GM20000 (cell line): ENCODE measurements at regions not wholly inside any gene's neighbourhood (a gene's known extent, or its start where the extent isn't known, plus 50 kb on each side); places are given as distances from the start of the nearest gene placed in this dataset.

Experiments
- DNase-seq: peaks from one replicate; pipeline ENCODE4 v3.0.0; 2012; ENCODE audit warnings: low spot score
- CTCF ChIP-seq: IDR thresholded peaks from 2 replicates; pipeline ENCODE4 v1.5.1; 2012; ENCODE audit warnings: mild to moderate bottlenecking, control low read depth; ENCODE audit errors: extremely low read depth, missing control alignments

GRCh38 chr12:130225347-130225746, 63.1 kb downstream of the FZD10 start:
- no peak for DNase-seq
- no peak for TF ChIP-seq CTCF

DNA sequence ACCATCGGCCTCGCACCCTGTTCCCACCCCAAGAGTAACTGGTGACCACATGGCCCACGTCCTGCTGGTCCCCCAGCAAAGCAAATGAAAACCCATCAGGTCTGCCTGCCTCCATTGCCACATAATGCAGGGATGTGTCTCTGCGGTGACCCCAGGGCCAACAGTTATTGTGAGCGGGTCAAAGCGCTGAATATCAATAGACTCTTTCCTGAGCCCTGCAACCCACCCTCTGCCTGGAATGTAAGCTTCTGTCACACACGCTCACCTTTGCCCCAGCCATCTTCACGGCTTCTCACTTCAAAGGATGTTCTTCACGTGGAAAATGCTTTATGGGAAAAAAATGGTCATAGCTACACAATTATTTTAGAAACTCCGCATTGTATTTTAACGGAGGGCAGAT, 63.9 kb downstream of the FZD10 start:
- no peak for TF ChIP-seq CTCF
- DNase-seq: no peak

DNA sequence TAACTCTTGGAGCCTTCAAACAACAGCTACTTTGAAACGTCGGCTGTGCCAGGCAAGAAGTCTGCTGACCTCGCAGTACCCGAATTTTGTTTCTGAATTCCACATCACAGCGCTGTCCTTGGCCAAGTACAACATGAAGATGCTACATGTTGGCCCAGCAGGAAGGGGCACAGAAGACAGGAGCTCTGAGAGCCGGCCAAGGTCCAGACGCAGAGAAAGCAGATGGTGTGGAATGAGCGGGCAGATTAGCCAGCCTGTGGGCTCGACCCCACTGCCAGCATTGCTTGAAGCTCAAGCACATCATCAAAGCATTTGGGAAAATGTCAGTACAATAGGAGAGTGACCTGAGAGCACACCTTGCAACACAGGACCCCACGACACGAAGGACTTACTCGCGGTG, 64.5 kb downstream of the FZD10 start:
- TF ChIP-seq CTCF: no peak
- no peak for DNase-seq

DNA sequence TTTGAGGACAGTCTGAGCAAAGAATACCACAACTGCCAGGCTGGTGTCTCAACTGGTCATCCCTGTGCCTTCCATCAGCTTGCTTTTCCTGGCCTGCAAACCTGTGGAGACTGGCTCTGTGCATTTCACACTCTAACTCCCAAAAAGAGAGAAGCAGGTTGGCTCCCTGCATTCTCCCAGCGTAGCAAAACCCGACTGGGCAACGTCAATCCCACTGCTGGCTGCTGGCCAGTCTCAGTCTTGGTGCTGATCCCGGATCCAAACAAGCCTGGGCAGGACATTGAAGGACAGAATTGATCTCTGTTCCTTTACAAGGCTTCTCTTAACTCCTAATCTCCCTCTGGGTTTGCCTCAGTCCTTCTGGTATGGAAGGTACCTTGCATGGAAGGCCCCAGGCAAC, 65.4 kb downstream of the FZD10 start:
- no peak for DNase-seq
- no peak for TF ChIP-seq CTCF

DNA sequence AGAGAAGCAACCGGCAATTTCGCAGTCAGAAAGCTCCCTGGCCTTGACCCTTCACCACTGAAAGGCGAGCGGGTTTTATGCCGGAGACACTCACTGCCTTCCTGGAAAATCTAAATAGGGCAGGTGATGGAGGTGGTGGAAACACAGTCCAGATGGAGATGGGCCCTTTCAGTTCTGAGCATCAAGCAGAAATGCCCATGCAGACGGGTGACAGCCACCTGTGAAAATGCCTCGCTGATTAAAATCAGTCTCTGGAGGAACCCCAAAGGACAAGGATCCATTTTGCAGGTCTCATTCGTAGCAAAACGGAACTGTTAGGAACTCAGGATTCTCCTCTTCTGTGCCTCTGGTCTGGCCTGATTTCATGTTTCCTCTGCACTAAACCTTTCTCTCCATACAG, 74.2 kb downstream of the FZD10 start:
- no peak for DNase-seq
- TF ChIP-seq CTCF: no peak

- no peak for DNase-seq
- TF ChIP-seq CTCF: no peak
Measured at GRCh38 chr12:130240831-130241590, 78.7 kb downstream of the FZD10 start.

DNA sequence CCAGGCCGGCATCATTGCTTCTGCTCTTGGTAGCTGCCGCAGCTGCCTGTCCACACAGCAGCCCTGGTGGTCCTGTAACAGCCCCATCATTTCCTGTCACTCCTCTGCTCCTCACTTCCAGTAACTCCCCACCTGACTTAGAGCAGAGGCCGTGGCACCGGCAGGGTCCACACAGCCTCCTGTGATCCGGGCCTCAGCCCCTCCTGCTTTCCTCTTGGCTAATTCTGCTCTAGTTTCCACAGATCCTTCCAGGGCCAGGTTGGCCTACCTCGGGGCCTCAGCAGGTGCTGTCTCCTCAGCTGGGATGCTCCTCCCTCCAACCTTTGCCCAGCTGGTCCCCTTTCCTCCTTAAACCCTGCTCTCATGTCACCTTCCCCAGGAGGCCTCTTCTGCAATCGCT, 80.2 kb downstream of the FZD10 start:
- TF ChIP-seq CTCF: no peak
- DNase-seq: no peak
